GM19025 (cell line): ENCODE measurements at regions not wholly inside any gene's neighbourhood (a gene's known extent, or its start where the extent isn't known, plus 50 kb on each side); places are given as distances from the start of the nearest gene placed in this dataset.

Experiments
- ATAC-seq: cut with Tn5 transposase; IDR thresholded peaks from one replicate; pipeline ENCODE4 v1.9.1; 2021; ENCODE audit warnings: mild to moderate bottlenecking, low read depth, moderate library complexity; ENCODE audit not compliant: unreplicated experiment

DNA sequence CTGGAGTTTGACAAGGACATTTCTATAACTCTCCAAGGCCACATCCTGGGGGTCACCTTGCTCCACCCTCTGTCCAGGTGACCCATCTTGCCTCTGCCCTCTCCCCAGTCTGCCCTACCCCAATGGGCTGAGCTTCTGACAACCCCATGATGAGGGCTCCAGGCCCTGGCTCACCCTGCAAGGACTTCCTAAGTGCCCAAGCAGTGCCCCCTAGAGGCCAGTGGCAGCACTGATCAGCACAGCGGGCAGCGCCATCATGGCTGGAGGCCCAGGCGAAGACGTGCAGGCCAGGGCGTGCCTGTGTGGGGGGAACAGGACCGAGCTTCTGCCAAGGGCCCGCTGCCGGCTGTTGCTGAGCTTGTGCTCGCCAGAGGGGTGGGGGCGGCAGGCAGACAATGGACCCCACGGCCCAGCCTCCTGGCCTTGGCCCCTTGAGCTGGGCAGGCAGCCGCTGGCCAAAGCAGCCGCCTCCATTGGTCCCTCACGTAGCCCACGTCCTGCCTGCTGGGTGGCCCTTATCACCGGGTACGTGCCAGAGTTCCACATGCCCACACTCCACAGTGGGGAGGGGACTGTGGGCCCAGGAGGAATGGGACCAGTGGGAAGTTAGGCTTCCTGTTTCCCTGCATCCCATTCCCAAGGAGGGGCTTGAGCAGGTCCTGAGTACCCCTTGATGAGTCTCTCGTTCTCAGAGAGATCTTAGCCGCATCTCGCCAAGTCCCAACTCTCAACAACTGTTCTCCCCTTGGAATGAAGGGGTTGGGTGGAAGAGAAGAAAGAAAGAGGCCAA, 64.3 kb downstream of the MRPL14 start:
- no peak for ATAC-seq

DNA sequence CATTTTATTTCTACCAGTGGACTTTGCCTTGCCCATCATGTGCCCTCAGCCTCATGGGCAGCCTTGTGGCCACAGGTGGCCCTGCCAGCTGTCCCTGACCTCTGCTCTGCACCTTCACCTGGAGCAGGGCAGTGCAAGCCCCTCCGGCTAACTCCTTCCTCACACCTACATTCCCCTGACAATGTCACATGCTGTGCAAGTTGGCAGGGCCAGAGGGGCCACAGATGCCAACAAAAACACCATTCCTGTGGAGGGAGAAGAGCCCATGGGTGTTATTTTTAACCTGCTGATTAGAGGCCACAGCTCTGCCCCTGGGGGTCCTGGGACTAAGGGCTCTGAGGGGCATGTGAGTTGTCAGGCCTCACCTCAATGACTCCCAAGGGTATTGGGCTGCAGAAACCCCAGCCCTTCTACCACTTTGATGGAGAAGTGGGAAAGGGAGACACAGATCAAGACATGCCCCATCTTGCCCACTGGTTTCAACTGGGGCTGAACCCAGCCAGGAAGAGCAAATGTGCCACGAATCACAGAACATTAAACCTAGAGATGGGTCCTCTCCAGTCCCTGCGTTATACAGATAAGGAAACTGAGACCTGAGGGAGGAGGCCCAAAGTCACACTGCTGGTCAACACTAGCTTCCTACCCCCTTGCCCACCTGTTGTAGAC, 65.0 kb downstream of the MRPL14 start:
- no peak for ATAC-seq

GRCh38 chr6:44061375-44062104, 65.7 kb downstream of the MRPL14 start:
- ATAC-seq, result no peak

- ATAC-seq, result no peak
Measured at GRCh38 chr6:44060612-44061374, 66.5 kb downstream of the MRPL14 start.

GRCh38 chr6:44059359-44060346, 67.6 kb downstream of the MRPL14 start:
- no peak for ATAC-seq

- peak; percentile 60 for ATAC-seq
Measured at GRCh38 chr6:44058617-44059358, 68.5 kb downstream of the MRPL14 start.

DNA sequence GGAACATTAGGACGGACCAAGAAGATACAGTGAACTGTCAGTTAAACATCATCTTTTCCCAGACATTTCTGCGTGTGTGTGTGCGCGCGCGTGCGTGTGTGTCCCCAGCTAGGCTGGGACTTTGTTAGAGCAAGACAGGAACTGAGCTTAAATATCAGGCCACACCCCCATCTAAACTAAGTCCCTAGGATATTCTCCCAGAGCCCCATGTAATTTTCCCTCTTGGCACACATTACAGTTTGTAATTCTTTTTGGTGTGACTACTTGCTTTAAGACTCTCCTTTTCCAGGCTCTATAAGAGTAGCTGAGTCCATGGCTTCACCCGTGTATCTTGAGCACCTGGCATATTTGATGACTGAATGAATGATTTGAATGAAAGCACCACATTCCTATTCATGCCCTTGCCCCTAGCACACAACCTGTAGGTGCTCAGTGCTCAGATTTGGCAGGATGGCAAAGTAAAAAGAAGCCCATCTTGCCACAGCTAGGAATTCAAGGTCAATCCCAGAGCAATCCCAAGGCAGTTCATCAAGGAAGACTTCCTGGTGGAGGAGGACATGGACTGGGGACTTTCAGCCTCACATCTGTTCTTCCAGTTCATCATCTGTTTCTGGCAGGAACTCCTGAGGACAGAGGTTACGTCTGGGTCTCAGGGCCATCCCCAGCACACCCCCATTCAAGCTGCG, 69.2 kb downstream of the MRPL14 start:
- ATAC-seq, result no peak

DNA sequence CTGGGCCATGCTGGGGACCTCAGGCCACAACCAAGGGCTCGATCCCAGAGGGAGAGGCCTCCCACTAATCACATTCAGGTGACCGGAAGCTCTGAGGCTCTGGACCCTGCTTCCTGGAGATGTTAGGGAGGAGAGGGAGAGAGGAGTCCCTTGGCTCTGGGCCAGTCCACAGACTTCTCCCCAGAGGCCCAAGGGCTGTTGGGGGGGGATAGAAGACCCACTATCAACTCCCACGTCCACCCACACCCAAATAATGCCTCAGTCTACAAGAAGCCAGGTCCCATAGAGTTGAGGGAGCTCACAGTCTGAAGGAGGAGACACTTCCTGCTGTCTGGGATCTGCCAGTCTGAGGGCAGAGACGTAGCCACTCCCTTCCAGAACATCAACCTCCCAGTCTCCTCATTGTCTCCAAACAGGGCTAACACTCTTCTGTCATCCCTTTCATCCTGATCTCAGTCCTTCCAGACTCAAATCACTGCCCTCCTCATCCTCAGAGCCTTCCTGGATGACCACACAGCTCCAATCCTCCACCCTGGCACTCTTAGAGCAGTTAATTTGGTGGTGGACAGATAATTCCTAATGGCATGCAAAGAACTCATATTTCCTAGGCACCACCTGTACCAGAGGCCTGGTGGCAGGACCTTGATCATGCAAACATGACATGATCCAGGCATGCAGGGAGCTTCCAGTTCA, 69.9 kb downstream of the MRPL14 start:
- ATAC-seq, result no peak

GRCh38 chr6:44056392-44057237, 70.6 kb downstream of the MRPL14 start:
- no peak for ATAC-seq

DNA sequence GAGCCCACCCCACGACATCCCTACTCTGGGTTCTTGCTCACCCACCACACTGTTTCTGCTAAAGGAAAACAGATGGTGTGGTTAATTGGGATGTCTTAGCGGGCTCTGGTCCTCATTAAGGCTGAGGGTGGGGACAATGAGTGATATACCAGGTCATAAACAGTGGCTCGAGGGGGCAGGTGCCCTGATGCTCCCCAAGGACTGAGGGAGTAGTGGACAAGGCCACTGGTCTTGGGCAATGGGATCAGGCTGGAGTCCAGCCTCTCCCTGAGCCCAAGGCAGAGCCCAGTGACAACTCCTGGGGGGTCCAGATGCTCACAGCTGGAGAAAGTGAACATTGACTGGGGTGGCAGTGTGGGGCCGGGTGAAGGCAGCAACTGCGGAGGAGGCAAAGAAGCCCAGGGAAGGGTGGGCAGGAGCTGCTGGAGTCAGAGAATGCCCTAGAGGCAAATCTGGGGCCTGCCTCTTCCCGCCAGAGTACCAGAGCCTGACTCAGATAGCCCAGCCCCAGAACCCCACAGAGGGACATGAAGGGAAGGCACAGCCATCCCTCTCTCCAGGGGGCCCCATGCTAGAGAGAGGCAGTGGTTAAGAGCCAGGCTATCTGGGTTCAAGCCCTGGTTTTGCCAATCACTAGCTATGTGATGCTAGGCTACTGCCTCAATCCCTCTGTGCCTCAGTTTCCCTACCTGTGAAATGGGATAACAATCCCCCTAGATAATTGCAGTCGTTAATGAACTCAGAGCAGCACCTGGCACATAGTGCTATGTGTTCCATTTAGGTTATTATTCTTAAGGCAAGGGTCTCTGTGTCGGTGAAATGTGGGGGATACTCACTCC, 72.3 kb downstream of the MRPL14 start:
- no peak for ATAC-seq

DNA sequence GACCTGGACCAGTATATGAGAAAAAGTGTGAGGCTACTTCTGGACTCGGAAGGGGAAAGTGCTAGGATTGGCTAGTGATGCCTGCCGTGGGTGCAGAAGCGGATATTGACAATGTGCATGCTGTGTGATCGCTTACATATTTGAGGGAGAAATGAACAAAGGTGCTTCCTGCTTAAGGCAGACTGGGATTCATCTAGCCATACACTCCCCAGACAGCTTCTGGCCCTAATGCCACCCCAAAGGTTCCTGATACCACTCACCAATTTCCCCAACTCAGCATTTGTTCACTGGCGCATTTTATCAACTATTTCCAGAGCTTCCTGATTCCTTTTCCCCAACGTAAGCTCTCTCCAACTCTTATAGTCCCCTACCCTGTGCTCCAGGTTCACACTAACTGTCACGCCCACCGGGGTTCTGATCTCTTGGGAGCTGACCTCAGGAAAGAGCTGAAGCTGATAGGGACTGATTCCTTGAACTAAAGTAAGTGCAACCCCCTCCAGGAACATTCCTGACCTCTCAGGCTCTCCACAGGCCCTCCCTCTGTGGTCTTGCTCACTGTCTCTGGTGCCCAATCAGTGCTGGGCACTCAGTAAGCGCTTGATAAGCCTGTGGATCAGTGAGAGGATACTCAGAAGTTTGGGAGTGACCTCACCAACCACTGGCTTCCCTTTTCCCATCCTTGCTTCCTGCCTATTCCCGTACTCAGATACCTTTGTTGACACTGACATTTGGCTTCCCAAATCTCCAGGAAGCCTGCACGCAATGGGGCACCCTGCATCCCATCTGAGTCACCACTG, 73.3 kb downstream of the MRPL14 start:
- ATAC-seq, result no peak

DNA sequence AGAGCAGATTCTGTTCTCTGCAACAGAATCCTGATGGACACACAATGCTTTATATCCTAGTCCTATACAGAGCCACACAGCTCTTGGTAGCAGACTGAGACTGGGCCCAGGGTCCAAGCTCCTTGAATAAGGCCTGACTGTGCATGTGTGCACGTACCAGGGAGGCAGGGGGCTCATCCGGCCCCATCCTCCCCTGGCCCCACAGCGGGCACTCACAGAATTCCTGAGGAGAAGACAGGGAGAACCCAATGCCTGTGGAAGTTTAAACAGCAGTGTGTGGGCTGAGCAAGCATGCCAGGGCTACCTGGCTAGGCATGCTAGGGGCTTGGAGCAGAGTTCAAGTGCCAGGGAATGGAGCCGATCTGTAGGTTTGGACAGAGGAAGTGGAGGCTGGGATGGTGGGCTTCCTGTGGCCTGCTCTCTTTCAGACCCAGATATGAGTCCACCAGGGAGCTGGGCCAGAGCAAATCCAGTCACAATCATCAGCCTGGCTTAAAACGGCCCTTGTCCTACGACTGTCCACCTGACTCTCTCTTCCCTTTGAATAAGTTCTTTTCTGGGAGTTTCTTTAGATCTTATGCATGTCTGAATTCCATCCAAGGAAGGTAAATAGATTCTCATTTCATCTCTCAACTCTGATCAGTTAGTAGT, 74.0 kb downstream of the MRPL14 start:
- no peak for ATAC-seq

- no peak for ATAC-seq
Measured at GRCh38 chr6:44052419-44053023, 74.7 kb downstream of the MRPL14 start.

DNA sequence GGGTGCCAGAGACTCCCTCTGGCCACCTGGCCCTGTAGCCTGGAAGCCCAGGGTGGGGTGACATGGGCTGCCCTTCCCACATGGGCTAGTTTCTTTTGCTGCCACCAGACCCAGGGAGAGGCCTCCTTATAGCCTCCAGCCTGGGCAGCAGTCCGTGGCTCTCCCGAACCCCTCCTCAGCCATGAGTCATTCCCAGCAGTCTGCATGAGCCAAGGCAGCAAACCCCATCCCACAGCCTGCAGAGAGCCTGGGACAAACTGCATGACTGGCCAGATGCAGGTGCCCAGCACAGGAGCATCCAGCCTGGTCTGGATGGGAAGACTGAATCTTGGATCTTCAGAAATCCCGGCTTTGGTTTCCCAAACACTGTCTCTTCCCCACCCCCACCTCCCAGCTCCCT, 75.7 kb downstream of the MRPL14 start:
- ATAC-seq, result no peak
